ENCODE measurements at regions not wholly inside any gene's neighbourhood (a gene's known extent, or its start where the extent isn't known, plus 50 kb on each side); places are given as distances from the start of the nearest gene placed in this dataset.

DNA sequence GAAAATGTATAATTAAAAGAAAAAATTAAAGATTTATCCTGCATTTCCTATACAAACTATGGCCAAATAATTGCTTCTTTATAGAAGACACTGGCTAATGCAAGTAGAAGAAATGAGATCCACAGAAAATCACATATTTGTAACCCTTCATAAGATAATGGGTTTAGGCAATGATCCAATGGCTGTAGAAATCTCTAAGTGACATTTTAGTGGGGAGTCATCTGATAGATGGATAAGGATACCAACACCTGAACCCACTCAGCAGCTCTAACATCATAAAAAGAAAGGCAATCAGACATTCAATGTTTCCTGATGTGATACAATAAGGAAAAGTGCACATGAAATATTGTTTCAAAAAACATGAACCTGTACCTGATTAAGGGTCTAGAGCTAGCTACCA is 297.5 kb downstream of the CXCL12 start:
- TF ChIP-seq TAF1 (conservative IDR thresholded peaks at IDR 0.05) (no peak), SP1 (IDR thresholded peaks at IDR 0.05) (no peak), REST (IDR thresholded peaks at IDR 0.05) (no peak), GABPA (IDR thresholded peaks at IDR 0.05 in 1 of 2, conservative IDR thresholded peaks at IDR 0.05 in 1 of 2) (no peak), EGR1 (IDR thresholded peaks at IDR 0.05; ENCODE audit: low read depth in 2 of 2) (no peak)
- TF ChIP-seq, protein P1, sequence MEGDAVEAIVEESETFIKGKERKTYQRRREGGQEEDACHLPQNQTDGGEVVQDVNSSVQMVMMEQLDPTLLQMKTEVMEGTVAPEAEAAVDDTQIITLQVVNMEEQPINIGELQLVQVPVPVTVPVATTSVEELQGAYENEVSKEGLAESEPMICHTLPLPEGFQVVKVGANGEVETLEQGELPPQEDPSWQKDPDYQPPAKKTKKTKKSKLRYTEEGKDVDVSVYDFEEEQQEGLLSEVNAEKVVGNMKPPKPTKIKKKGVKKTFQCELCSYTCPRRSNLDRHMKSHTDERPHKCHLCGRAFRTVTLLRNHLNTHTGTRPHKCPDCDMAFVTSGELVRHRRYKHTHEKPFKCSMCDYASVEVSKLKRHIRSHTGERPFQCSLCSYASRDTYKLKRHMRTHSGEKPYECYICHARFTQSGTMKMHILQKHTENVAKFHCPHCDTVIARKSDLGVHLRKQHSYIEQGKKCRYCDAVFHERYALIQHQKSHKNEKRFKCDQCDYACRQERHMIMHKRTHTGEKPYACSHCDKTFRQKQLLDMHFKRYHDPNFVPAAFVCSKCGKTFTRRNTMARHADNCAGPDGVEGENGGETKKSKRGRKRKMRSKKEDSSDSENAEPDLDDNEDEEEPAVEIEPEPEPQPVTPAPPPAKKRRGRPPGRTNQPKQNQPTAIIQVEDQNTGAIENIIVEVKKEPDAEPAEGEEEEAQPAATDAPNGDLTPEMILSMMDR (IDR thresholded peaks at IDR 0.05; ENCODE audit: low read depth, low read length, missing input control): no peak
- TF ChIP-seq, protein P2, sequence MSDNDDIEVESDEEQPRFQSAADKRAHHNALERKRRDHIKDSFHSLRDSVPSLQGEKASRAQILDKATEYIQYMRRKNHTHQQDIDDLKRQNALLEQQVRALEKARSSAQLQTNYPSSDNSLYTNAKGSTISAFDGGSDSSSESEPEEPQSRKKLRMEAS (IDR thresholded peaks at IDR 0.05): no peak

All from liver (tissue), 3 donors.